K562 (cell line): ENCODE measurements at regions not wholly inside any gene's neighbourhood (a gene's known extent, or its start where the extent isn't known, plus 50 kb on each side); places are given as distances from the start of the nearest gene placed in this dataset.
A peak's percentile ranks its signal among the peaks of the same experiment; 100 is the strongest.

Experiments
- ATF3 ChIP-seq, 2 experiments: fragments of 450-650 bp in 1 of 2; sonication (generic) in 1 of 2; formaldehyde crosslinking in 1 of 2; IDR thresholded peaks in 1 of 2; conservative IDR thresholded peaks in 1 of 2; 2 replicates each; pipeline versions ENCODE4 v1.6.1 to v1.8.1; 2016 to 2023; ENCODE audit warnings: mild to moderate bottlenecking in 2 of 2, moderate library complexity in 2 of 2, inconsistent platforms in 1 of 2, missing genetic modification reagents in 1 of 2
- BRD4 ChIP-seq: fragments of 200-600 bp; sonication (generic); IDR thresholded peaks from 2 replicates; pipeline ENCODE4 v1.6.1; 2017; ENCODE audit warnings: inconsistent platforms
- E2F3 ChIP-seq: fragments of 250-450 bp; sonication (Bioruptor Pico); IDR thresholded peaks from 2 replicates; pipeline ENCODE4 v1.4.0; 2020; ENCODE audit warnings: mild to moderate bottlenecking
- ELF2 ChIP-seq: fragments of 250-450 bp; sonication (Bioruptor Pico); IDR thresholded peaks from 2 replicates; pipeline ENCODE4 v1.5.0; 2021; ENCODE audit warnings: mild to moderate bottlenecking
- HEY1 ChIP-seq: fragments of 250-450 bp; sonication (Bioruptor Pico); IDR thresholded peaks from 2 replicates; pipeline ENCODE4 v1.5.0; 2020; ENCODE audit warnings: mild to moderate bottlenecking, moderate library complexity, borderline replicate concordance
- L3MBTL2 ChIP-seq: fragments of 450-650 bp; IDR thresholded peaks from 2 replicates; pipeline ENCODE4 v1.6.1; 2016; ENCODE audit warnings: mild to moderate bottlenecking, moderate library complexity
- RCOR1 ChIP-seq, 2 experiments: IDR thresholded peaks; 2 replicates each; pipeline ENCODE4 v1.6.1; 2012; ENCODE audit warnings: low read depth in 2 of 2, low read length in 2 of 2, borderline replicate concordance in 1 of 2, improper control_type of control experiment in 1 of 2
- RFX1 ChIP-seq: fragments of 450-650 bp; IDR thresholded peaks from 2 replicates; pipeline ENCODE4 v1.6.1; 2016; ENCODE audit warnings: mild to moderate bottlenecking, moderate library complexity
- SRSF7 ChIP-seq: fragments of 200-400 bp; formaldehyde crosslinking; optimal IDR thresholded peaks from 2 replicates; pipeline ENCODE3; 2017; ENCODE audit warnings: mild to moderate bottlenecking, low read depth, low read length
- TBP ChIP-seq: optimal IDR thresholded peaks from 2 replicates; pipeline ENCODE3; 2011; ENCODE audit warnings: low read depth, low read length, improper control_type of control experiment
- ZNF324 ChIP-seq: fragments of 250-450 bp; sonication (Bioruptor Pico); IDR thresholded peaks from 2 replicates; pipeline ENCODE4 v1.4.0; 2020; ENCODE audit warnings: mild to moderate bottlenecking
- TF ChIP-seq, protein P1 (sequence below), 2 experiments: fragments of 450-650 bp; IDR thresholded peaks; 2 replicates each; pipeline ENCODE4 v1.6.1; 2016; ENCODE audit warnings: mild to moderate bottlenecking in 2 of 2, borderline replicate concordance in 1 of 2, low read depth in 1 of 2, moderate library complexity in 1 of 2
- TF ChIP-seq, protein P2 (sequence below): fragments of 450-650 bp; IDR thresholded peaks from 2 replicates; pipeline ENCODE4 v1.7.0; 2016; ENCODE audit warnings: borderline replicate concordance

DNA sequence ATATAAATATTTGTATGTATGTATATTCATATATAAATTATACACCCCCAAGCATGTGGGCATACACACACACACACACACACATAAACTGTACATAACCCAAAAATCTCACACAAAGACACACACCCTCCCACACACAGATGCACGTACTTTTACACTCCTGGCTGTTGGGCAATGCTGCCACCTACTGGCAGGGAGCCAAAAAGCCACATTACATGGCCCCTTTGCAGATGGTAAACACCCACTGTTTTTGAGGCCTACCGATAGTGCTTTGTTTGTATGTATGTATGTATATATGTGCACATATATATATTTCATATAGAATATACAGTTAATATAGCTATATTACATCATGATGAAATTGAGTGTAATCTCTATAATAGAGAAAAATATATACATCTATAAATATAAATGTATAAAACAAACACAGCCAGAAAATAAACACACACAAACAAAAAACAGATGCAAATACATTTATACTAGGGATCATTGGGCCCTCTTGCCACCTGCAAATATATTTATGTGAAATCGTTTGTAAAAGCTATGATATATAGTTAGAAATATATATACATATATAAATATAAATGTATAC lies 120.1 kb upstream of the ACBD5 start (continued):
- TF ChIP-seq, protein P1, sequence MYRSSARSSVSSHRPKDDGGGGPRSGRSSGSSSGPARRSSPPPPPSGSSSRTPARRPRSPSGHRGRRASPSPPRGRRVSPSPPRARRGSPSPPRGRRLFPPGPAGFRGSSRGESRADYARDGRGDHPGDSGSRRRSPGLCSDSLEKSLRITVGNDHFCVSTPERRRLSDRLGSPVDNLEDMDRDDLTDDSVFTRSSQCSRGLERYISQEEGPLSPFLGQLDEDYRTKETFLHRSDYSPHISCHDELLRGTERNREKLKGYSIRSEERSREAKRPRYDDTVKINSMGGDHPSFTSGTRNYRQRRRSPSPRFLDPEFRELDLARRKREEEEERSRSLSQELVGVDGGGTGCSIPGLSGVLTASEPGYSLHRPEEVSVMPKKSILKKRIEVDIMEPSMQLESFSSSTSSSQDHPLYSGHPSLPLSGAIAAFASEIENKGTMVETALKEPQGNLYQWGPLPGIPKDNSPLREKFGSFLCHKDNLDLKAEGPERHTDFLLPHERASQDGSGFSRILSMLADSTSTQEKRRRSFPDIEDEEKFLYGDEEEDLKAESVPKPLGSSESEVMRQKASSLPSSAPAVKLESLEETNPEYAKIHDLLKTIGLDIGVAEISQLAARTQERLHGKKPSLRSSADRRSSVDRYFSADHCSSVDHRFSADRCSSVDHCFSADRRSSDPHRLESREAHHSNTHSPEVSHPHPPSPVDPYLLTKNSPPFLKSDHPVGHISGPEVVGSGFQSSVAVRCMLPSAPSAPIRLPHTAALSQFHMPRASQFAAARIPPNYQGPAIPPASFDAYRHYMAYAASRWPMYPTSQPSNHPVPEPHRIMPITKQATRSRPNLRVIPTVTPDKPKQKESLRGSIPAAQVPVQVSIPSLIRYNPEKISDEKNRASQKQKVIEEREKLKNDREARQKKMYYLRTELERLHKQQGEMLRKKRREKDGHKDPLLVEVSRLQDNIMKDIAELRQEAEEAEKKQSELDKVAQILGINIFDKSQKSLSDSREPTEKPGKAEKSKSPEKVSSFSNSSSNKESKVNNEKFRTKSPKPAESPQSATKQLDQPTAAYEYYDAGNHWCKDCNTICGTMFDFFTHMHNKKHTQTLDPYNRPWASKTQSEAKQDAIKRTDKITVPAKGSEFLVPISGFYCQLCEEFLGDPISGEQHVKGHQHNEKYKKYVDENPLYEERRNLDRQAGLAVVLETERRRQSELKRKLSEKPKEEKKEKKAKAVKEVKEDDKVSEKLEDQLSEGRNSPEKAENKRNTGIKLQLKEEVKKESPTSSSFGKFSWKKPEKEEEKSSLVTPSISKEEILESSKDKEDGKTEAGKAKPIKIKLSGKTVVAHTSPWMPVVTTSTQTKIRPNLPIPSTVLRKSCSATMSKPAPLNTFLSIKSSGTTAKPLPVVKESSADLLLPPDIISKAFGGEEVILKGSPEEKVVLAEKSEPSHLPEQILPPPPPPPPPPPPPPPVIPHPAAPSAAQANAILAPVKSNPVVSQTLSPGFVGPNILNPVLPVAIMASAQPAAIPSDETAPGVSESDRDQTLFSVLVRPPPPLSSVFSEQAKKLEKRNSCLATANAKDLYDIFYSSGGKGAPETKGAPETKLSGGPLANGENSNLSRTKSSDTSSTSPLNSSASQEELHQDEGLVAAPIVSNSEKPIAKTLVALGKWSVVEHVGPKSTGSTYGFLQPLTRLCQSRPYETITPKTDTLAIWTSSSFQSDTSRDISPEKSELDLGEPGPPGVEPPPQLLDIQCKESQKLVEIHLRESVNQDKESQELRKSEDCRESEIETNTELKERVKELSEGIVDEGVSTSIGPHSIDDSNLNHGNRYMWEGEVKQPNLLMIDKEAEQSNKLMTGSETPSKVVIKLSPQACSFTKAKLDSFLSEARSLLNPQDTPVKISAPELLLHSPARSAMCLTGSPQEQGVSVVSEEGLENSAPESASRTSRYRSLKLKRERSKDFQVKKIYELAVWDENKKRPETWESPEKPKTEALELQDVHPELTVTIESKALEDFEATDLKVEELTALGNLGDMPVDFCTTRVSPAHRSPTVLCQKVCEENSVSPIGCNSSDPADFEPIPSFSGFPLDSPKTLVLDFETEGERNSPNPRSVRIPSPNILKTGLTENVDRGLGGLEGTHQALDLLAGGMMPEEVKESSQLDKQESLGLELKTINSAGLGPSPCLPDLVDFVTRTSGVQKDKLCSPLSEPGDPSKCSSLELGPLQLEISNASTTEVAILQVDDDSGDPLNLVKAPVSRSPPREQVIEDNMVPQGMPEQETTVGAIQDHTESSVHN (IDR thresholded peaks at IDR 0.05; ENCODE audit: borderline replicate concordance in 1 of 2, low read depth in 1 of 2), result no peak
- TF ChIP-seq ATF3 (IDR thresholded peaks at IDR 0.05) (no peak), ATF3 (CRISPR knock-in tag; conservative IDR thresholded peaks at IDR 0.05) (no peak), RFX1 (no peak), BRD4 (no peak), TBP (no peak), ZNF324 (CRISPR knock-in tag) (no peak), ELF2 (no peak), L3MBTL2 (no peak), HEY1 (CRISPR knock-in tag) (no peak), E2F3 (CRISPR knock-in tag) (no peak), SRSF7 (no peak), RCOR1 (IDR thresholded peaks at IDR 0.05; ENCODE audit: borderline replicate concordance in 1 of 2, low read depth in 2 of 2, low read length in 2 of 2) (peak in 1 of 2 experiments; percentile 28; a peak in 1 of 4 replicates)
- TF ChIP-seq, protein P2, sequence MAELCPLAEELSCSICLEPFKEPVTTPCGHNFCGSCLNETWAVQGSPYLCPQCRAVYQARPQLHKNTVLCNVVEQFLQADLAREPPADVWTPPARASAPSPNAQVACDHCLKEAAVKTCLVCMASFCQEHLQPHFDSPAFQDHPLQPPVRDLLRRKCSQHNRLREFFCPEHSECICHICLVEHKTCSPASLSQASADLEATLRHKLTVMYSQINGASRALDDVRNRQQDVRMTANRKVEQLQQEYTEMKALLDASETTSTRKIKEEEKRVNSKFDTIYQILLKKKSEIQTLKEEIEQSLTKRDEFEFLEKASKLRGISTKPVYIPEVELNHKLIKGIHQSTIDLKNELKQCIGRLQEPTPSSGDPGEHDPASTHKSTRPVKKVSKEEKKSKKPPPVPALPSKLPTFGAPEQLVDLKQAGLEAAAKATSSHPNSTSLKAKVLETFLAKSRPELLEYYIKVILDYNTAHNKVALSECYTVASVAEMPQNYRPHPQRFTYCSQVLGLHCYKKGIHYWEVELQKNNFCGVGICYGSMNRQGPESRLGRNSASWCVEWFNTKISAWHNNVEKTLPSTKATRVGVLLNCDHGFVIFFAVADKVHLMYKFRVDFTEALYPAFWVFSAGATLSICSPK, result no peak
